HEK293 (cell line): ENCODE measurements at regions not wholly inside any gene's neighbourhood (a gene's known extent, or its start where the extent isn't known, plus 50 kb on each side); places are given as distances from the start of the nearest gene placed in this dataset.

ENCODE experiments used
- ZNF596 ChIP-seq: fragments of 450-650 bp; IDR thresholded peaks from 2 replicates; pipeline ENCODE4 v1.5.0; 2018; ENCODE audit warnings: missing biosample characterization, mild to moderate bottlenecking, missing genetic modification characterization, moderate library complexity
- ZNF768 ChIP-seq: fragments of 450-650 bp; formaldehyde crosslinking; IDR thresholded peaks from 2 replicates; pipeline ENCODE4 v1.5.1; 2018; ENCODE audit warnings: missing biosample characterization, mild to moderate bottlenecking, missing genetic modification characterization
- TF ChIP-seq, protein P1 (sequence below): fragments of 450-650 bp; formaldehyde crosslinking; IDR thresholded peaks from 2 replicates; pipeline ENCODE4 v1.5.1; 2016; ENCODE audit warnings: missing biosample characterization, missing genetic modification characterization

DNA sequence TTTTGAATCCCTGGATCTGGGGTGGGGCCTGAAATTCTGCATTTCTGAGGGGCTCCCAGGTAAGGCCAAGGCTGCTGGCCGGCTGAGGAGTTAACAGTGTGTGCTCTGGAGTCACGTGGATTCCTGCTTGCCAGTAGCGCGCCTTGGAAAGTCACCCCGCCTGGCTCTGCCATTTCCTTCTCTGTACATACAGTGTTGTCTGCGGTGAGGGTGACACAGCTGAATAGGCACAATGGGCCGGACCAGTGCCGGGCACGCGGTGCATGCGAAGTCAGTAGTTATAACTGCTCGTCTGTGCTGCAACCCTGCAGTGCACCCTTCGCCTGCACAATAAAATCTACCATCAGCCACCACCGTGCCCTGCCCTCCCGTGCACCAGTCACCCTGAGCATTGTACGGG is 68.0 kb upstream of the EEPD1 start:
- TF ChIP-seq, protein P1, sequence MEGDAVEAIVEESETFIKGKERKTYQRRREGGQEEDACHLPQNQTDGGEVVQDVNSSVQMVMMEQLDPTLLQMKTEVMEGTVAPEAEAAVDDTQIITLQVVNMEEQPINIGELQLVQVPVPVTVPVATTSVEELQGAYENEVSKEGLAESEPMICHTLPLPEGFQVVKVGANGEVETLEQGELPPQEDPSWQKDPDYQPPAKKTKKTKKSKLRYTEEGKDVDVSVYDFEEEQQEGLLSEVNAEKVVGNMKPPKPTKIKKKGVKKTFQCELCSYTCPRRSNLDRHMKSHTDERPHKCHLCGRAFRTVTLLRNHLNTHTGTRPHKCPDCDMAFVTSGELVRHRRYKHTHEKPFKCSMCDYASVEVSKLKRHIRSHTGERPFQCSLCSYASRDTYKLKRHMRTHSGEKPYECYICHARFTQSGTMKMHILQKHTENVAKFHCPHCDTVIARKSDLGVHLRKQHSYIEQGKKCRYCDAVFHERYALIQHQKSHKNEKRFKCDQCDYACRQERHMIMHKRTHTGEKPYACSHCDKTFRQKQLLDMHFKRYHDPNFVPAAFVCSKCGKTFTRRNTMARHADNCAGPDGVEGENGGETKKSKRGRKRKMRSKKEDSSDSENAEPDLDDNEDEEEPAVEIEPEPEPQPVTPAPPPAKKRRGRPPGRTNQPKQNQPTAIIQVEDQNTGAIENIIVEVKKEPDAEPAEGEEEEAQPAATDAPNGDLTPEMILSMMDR (tag by site-specific recombination): no peak
- TF ChIP-seq ZNF768 (tag by site-specific recombination): no peak
- TF ChIP-seq ZNF596 (tag by site-specific recombination): no peak
